ENCODE measurements at regions not wholly inside any gene's neighbourhood (a gene's known extent, or its start where the extent isn't known, plus 50 kb on each side); places are given as distances from the start of the nearest gene placed in this dataset.
"Not testable (repeated sequence)": the region's sequence is repeated elsewhere in the genome, so short reads cannot be mapped to it uniquely, and the experiment has no call there.

DNA sequence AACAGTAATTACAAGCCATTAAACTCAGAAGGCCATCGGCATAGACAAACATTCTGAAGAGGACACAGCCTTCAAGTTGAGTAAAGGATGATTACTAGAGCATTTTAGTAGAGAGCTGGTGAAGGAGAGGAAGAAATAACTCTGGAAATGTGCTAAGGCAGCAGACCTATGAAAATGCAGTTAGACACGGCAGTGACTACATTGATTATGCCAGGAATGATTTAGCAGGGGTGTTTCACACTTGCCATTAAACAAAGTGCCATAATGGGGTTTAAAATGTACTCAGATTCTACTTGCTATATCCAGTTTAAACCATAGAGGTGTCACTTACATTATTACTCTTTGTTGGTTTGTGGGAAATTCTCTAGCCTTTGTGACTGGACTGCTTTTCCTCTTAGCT, 372.3 kb downstream of the CPS1 start:
- 50 to 70% methylated on average over 2 of the region's 2 CpGs for WGBS, 2 donors
- Histone ChIP-seq H3K4me1 (no peaks in the 10 kb centered on the region), H3K36me3 (replicated peaks in 1 of 2; ENCODE audit: insufficient read depth in 1 of 2, low read depth in 2 of 2) (no peaks in the 10 kb centered on the region), H3K27me3 (no peaks in the 10 kb centered on the region), H3K27ac (no peak overlapping the region), H3K4me3 (no peak overlapping the region), H3K9me3 (no peaks in the 10 kb centered on the region)
- intact Hi-C loops (cut with DNase I) = no loop called here
- no peak for DNase-seq
- TF ChIP-seq, protein P1, sequence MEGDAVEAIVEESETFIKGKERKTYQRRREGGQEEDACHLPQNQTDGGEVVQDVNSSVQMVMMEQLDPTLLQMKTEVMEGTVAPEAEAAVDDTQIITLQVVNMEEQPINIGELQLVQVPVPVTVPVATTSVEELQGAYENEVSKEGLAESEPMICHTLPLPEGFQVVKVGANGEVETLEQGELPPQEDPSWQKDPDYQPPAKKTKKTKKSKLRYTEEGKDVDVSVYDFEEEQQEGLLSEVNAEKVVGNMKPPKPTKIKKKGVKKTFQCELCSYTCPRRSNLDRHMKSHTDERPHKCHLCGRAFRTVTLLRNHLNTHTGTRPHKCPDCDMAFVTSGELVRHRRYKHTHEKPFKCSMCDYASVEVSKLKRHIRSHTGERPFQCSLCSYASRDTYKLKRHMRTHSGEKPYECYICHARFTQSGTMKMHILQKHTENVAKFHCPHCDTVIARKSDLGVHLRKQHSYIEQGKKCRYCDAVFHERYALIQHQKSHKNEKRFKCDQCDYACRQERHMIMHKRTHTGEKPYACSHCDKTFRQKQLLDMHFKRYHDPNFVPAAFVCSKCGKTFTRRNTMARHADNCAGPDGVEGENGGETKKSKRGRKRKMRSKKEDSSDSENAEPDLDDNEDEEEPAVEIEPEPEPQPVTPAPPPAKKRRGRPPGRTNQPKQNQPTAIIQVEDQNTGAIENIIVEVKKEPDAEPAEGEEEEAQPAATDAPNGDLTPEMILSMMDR (IDR thresholded peaks at IDR 0.05) = no peak
- TF ChIP-seq POLR2A (IDR thresholded peaks at IDR 0.05) = no peak
- ATAC-seq = no peak

DNA sequence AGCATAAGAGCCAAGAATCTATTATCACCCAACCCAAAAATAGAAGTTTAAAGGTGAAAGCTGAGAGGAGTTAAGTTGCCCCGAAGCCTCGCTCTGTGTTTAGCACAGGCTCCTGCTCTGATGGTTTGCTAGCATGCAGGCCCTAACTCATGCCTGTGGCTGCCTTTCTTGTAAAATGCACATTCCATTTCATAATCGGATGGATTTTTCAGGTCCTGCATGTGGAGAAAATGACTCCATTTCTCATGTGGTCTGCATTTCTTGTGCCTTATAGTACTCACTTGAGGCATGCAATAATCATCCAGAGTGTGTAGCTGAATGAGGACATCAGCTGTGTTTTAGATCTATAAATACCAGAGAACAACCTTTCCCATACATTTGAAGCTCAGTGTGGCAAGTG, 381.8 kb downstream of the CPS1 start:
- H3K27me3 ChIP-seq = no peaks in the 10 kb centered on the region
- intact Hi-C loops (cut with DNase I) = no loop called here
- no peak overlapping the region for H3K4me3 ChIP-seq
- no peak for ATAC-seq
- TF ChIP-seq, protein P1 (IDR thresholded peaks at IDR 0.05) = no peak
- no peak for TF ChIP-seq POLR2A (IDR thresholded peaks at IDR 0.05)
- H3K27ac ChIP-seq = no peak overlapping the region
- H3K9me3 ChIP-seq = peaks cover 0 to 5% (median 0%) of the 10 kb centered on the region in 3 donors
- peaks cover 12% of the 10 kb centered on the region for H3K4me1 ChIP-seq
- 52 to 66% methylated on average over 3 of the region's 3 CpGs for WGBS, 2 donors
- no peak for DNase-seq
- H3K36me3 ChIP-seq (replicated peaks in 1 of 2; ENCODE audit: insufficient read depth in 1 of 2, low read depth in 2 of 2) = no peaks in the 10 kb centered on the region

DNA sequence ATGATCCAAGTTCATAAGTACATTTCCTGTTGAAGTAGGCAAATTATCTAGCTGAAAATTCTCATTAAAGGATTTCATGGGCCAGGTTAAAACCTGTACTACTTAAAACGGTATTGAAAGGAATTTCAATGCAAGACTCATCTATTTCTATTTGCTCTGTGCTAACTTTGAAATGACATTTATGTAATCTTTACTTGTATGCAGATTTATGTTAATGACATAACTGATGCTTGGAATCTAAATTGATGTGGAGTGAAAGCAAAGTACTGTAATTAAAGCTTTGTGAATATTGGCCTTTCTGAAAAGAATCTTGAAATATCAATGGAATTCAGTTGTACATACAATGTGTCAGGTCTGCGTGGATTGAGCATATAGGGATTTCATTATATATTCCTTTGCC, 390.0 kb downstream of the CPS1 start:
- no peak for ATAC-seq
- intact Hi-C loops (cut with DNase I) = no loop called here
- H3K27ac ChIP-seq = no peak overlapping the region
- no peaks in the 10 kb centered on the region for H3K9me3 ChIP-seq
- H3K4me3 ChIP-seq = no peak overlapping the region
- WGBS, 2 donors = 70 to 76% methylated on average over 2 of the region's 2 CpGs
- H3K36me3 ChIP-seq (replicated peaks in 1 of 2; ENCODE audit: insufficient read depth in 1 of 2, low read depth in 2 of 2) = no peaks in the 10 kb centered on the region
- TF ChIP-seq, protein P1 (IDR thresholded peaks at IDR 0.05) = no peak
- no peak for TF ChIP-seq POLR2A (IDR thresholded peaks at IDR 0.05)
- no peaks in the 10 kb centered on the region for H3K4me1 ChIP-seq
- no peak for DNase-seq
- H3K27me3 ChIP-seq = no peaks in the 10 kb centered on the region

DNA sequence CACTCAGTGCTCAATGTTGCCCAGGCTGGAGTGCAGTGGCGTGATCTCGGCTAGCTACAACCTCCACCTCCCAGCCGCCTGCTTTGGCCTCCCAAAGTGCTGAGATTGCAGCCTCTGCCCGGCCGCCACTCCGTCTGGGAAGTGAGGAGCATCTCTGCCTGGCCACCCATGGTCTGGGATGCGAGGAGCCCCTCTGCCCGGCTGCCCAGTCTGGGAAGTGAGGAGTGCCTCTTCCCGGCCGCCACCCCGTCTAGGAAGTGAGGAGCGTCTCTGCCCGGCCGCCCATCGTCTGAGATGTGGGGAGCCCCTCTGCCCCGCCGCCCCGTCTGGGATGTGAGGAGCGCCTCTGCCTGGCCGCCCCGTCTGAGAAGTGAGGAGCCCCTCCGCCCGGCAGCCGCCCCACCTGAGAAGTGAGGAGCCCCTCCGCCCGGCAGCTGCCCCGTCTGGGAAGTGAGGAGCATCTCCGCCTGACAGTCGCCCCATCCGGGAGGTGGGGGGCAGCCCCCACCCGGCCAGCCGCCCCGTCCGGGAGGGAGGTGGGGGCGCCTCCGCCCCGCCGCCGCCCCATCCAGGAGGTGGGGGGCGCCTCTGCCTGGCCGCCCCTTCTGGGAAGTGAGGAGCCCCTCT, 394.1 kb downstream of the CPS1 start:
- not testable (repeated sequence) for H3K9me3 ChIP-seq, ATAC-seq
- 91 to 100% methylated on average over 5 to 38 of the region's 41 CpGs for WGBS, 2 donors

GRCh38 chr2:210954386-210954907, 398.0 kb downstream of the CPS1 start:
- H3K9me3 ChIP-seq = no peaks in the 10 kb centered on the region
- no peak for TF ChIP-seq POLR2A (IDR thresholded peaks at IDR 0.05)
- TF ChIP-seq, protein P1 (IDR thresholded peaks at IDR 0.05) = no peak
- no peak overlapping the region for H3K4me3 ChIP-seq
- H3K27me3 ChIP-seq = no peaks in the 10 kb centered on the region
- WGBS, 2 donors = 66 to 71% methylated on average over 2 of the region's 2 CpGs
- intact Hi-C loops (cut with DNase I) = no loop called here
- H3K27ac ChIP-seq = no peak overlapping the region
- no peaks in the 10 kb centered on the region for H3K4me1 ChIP-seq
- DNase-seq (no peak), ATAC-seq (no peak)
- no peaks in the 10 kb centered on the region for H3K36me3 ChIP-seq (replicated peaks in 1 of 2; ENCODE audit: insufficient read depth in 1 of 2, low read depth in 2 of 2)

More for the DNA sequence above, 394.1 kb downstream of the CPS1 start:
- H3K4me1 ChIP-seq; H3K4me3 ChIP-seq; intact Hi-C loops (cut with DNase I); H3K36me3 ChIP-seq (replicated peaks in 1 of 2; ENCODE audit: insufficient read depth in 1 of 2, low read depth in 2 of 2); H3K27me3 ChIP-seq; H3K27ac ChIP-seq; DNase-seq: not testable (repeated sequence)

Data from body of pancreas (tissue), 4 donors.